Astrocyte (in vitro differentiated cells and primary cell): ENCODE measurements at regions not wholly inside any gene's neighbourhood (a gene's known extent, or its start where the extent isn't known, plus 50 kb on each side); places are given as distances from the start of the nearest gene placed in this dataset.

ENCODE experiments used
- DNase-seq: peaks from one replicate; pipeline ENCODE4 v3.0.0-alpha.2; 2010; ENCODE audit warnings: low read depth
- FAIRE-seq: peaks from 2 replicates; lab custom pipeline; 2011; peaks lifted over from hg19 to GRCh38; lab: Jason Lieb, UNC
- H2AFZ ChIP-seq: 2 replicates; pipeline ENCODE4 v1.6.0; 2012; ENCODE audit warnings: low read depth, low read length, inconsistent platforms
- H3K27ac ChIP-seq: 2 replicates; pipeline ENCODE4 v1.5.1; 2011; ENCODE audit warnings: low read depth, low read length, inconsistent platforms
- H3K27me3 ChIP-seq: 2 replicates; pipeline ENCODE4 v1.6.0; 2011; ENCODE audit warnings: low read length, inconsistent platforms; ENCODE audit not compliant: insufficient read depth
- H3K36me3 ChIP-seq: 2 replicates; pipeline ENCODE4 v1.5.1; 2011; ENCODE audit warnings: low read length, inconsistent platforms; ENCODE audit not compliant: insufficient read depth
- H3K4me1 ChIP-seq: 2 replicates; pipeline ENCODE4 v1.5.1; 2011; ENCODE audit warnings: low read length, inconsistent platforms; ENCODE audit not compliant: insufficient read depth
- H3K4me2 ChIP-seq: 2 replicates; pipeline ENCODE4 v1.6.0; 2012; ENCODE audit warnings: low read length, inconsistent platforms
- H3K4me3 ChIP-seq: 2 replicates; pipeline ENCODE4 v1.5.1; 2011; ENCODE audit warnings: low read depth, mild to moderate bottlenecking, low read length, inconsistent platforms; ENCODE audit not compliant: insufficient read depth
- H3K79me2 ChIP-seq: 2 replicates; pipeline ENCODE4 v1.6.0; 2012; ENCODE audit warnings: mild to moderate bottlenecking, low read length, inconsistent platforms; ENCODE audit not compliant: insufficient read depth
- H3K9ac ChIP-seq: 2 replicates; pipeline ENCODE4 v1.6.0; 2012; ENCODE audit warnings: mild to moderate bottlenecking, low read length, inconsistent platforms
- H3K9me3 ChIP-seq: 2 replicates; pipeline ENCODE4 v1.5.1; 2012; ENCODE audit warnings: low read depth, mild to moderate bottlenecking, low read length, inconsistent platforms; ENCODE audit not compliant: insufficient read depth
- H4K20me1 ChIP-seq: 2 replicates; pipeline ENCODE4 v1.6.0; 2012; ENCODE audit warnings: low read length, inconsistent platforms; ENCODE audit not compliant: insufficient read depth
- H3K27ac Mint-ChIP-seq: one replicate; pipeline ENCODE4 v1.8.0; 2021; ENCODE audit warnings: mild to moderate bottlenecking, mixed read lengths; ENCODE audit not compliant: unreplicated experiment
- H3K27me3 Mint-ChIP-seq: one replicate; pipeline ENCODE4 v1.8.0; 2021; ENCODE audit warnings: low read depth, mixed read lengths; ENCODE audit not compliant: unreplicated experiment
- H3K36me3 Mint-ChIP-seq: one replicate; pipeline ENCODE4 v1.8.0; 2021; ENCODE audit warnings: low read depth, mixed read lengths; ENCODE audit not compliant: unreplicated experiment
- H3K4me1 Mint-ChIP-seq: one replicate; pipeline ENCODE4 v1.8.0; 2021; ENCODE audit warnings: low read depth, mixed read lengths; ENCODE audit not compliant: unreplicated experiment
- H3K4me3 Mint-ChIP-seq: one replicate; pipeline ENCODE4 v1.8.0; 2021; ENCODE audit warnings: mild to moderate bottlenecking, moderate library complexity, mixed read lengths; ENCODE audit not compliant: unreplicated experiment
- H3K9me3 Mint-ChIP-seq: one replicate; pipeline ENCODE4 v1.8.0; 2021; ENCODE audit warnings: mild to moderate bottlenecking, mixed read lengths; ENCODE audit not compliant: unreplicated experiment
- CTCF ChIP-seq: IDR thresholded peaks from 2 replicates; pipeline ENCODE4 v1.5.1; 2011; ENCODE audit warnings: low read depth, mild to moderate bottlenecking, inconsistent platforms, low read length, moderate library complexity; ENCODE audit not compliant: insufficient read depth
- EZH2 ChIP-seq: IDR thresholded peaks from 2 replicates; pipeline ENCODE4 v1.6.1; 2012; ENCODE audit warnings: mild to moderate bottlenecking, low read length, inconsistent platforms; ENCODE audit not compliant: insufficient read depth

- no peaks in the 10 kb centered on the region for H3K36me3 Mint-ChIP-seq
- no peak overlapping the region for H3K27ac ChIP-seq
- no peak for TF ChIP-seq CTCF
- TF ChIP-seq EZH2: no peak
- no peaks in the 10 kb centered on the region for H3K27me3 ChIP-seq
- H3K9me3 ChIP-seq: no peaks in the 10 kb centered on the region
- H3K9ac ChIP-seq: no peak overlapping the region
- no peak overlapping the region for H2AFZ ChIP-seq
- H3K79me2 ChIP-seq: no peaks in the 10 kb centered on the region
- no peaks in the 10 kb centered on the region for H3K4me1 Mint-ChIP-seq
- H3K9me3 Mint-ChIP-seq: no peaks in the 10 kb centered on the region
- no peak overlapping the region for H3K27ac Mint-ChIP-seq
- FAIRE-seq: no peak
- H3K4me3 Mint-ChIP-seq: no peak overlapping the region
- H4K20me1 ChIP-seq: no peaks in the 10 kb centered on the region
- no peak for DNase-seq
- no peaks in the 10 kb centered on the region for H3K4me1 ChIP-seq
- no peak overlapping the region for H3K4me2 ChIP-seq
- H3K4me3 ChIP-seq: no peak overlapping the region
- H3K27me3 Mint-ChIP-seq: no peaks in the 10 kb centered on the region
- no peaks in the 10 kb centered on the region for H3K36me3 ChIP-seq
Measured at GRCh38 chr18:54515149-54515548, 75.9 kb upstream of the DYNAP start.

GRCh38 chr18:54517521-54517920, 73.5 kb upstream of the DYNAP start:
- Mint-ChIP-seq H3K36me3 (no peaks in the 10 kb centered on the region), H3K27me3 (no peaks in the 10 kb centered on the region), H3K9me3 (no peaks in the 10 kb centered on the region), H3K4me1 (no peaks in the 10 kb centered on the region), H3K4me3 (no peak overlapping the region), H3K27ac (no peak overlapping the region)
- Histone ChIP-seq H3K4me2 (no peak overlapping the region), H3K4me3 (no peak overlapping the region), H3K79me2 (no peaks in the 10 kb centered on the region), H3K36me3 (no peaks in the 10 kb centered on the region), H3K9me3 (no peaks in the 10 kb centered on the region), H3K27ac (no peak overlapping the region), H3K27me3 (no peaks in the 10 kb centered on the region), H3K4me1 (no peaks in the 10 kb centered on the region), H2AFZ (no peak overlapping the region), H3K9ac (no peak overlapping the region), H4K20me1 (no peaks in the 10 kb centered on the region)
- DNase-seq: no peak
- TF ChIP-seq CTCF (no peak), EZH2 (no peak)
- FAIRE-seq: no peak

- FAIRE-seq (no peak), DNase-seq (no peak)
- no peaks in the 10 kb centered on the region for H3K79me2 ChIP-seq
- H3K27me3 Mint-ChIP-seq: no peaks in the 10 kb centered on the region
- no peak overlapping the region for H3K4me2 ChIP-seq
- H3K4me1 ChIP-seq: no peaks in the 10 kb centered on the region
- H3K27me3 ChIP-seq: no peaks in the 10 kb centered on the region
- TF ChIP-seq CTCF: no peak
- TF ChIP-seq EZH2: no peak
- no peak overlapping the region for H3K4me3 Mint-ChIP-seq
- no peak overlapping the region for H2AFZ ChIP-seq
- no peak overlapping the region for H3K4me3 ChIP-seq
- H3K27ac ChIP-seq: no peak overlapping the region
- H4K20me1 ChIP-seq: no peaks in the 10 kb centered on the region
- H3K9me3 Mint-ChIP-seq: no peaks in the 10 kb centered on the region
- H3K36me3 Mint-ChIP-seq: no peaks in the 10 kb centered on the region
- no peaks in the 10 kb centered on the region for H3K36me3 ChIP-seq
- no peak overlapping the region for H3K9ac ChIP-seq
- no peaks in the 10 kb centered on the region for H3K9me3 ChIP-seq
- H3K27ac Mint-ChIP-seq: no peak overlapping the region
- no peaks in the 10 kb centered on the region for H3K4me1 Mint-ChIP-seq
Measured at GRCh38 chr18:54521846-54522245, 69.2 kb upstream of the DYNAP start.
